GM13976 (cell line): ENCODE measurements at regions not wholly inside any gene's neighbourhood (a gene's known extent, or its start where the extent isn't known, plus 50 kb on each side); places are given as distances from the start of the nearest gene placed in this dataset.
"Not testable (repeated sequence)": the region's sequence is repeated elsewhere in the genome, so short reads cannot be mapped to it uniquely, and the experiment has no call there.

Source experiments
- DNase-seq: peaks from one replicate; pipeline ENCODE4 v3.0.0; 2012; ENCODE audit warnings: low spot score
- in situ Hi-C: fragments of 300-500 bp; cut with MboI; formaldehyde crosslinking; loops from one replicate; pipeline ENCODE4 v1.12.0; 2022; ENCODE audit warnings: low sequenced_read_pairs, mixed read lengths, inconsistent platforms; ENCODE audit not compliant: unreplicated experiment
- TF ChIP-seq, protein P1 (sequence below): IDR thresholded peaks from 2 replicates; pipeline ENCODE4 v1.5.1; 2012; ENCODE audit warnings: borderline replicate concordance, mild to moderate bottlenecking; ENCODE audit not compliant: insufficient read depth; ENCODE audit errors: extremely low read depth, missing control alignments, control extremely low read depth

DNA sequence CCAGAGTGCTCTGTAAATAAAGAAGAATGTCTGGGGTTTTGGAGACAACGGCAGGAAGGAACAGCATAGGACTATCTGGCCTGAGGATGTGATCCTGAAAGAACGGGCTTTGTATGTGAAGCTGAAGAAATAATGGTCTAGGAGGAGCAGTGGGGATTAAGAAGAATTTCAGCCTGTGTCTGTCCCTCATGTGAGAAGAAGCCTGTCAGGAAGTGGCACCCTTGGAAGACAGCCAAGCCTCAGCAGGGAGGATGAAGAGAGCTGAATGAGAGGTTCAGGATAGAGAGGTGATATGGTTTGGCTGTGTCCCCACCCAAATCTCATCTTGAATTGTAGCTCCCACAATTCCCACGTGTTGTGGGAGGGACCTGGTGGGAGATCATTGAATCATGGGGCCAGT lies 56.9 kb upstream of the TCL1A start:
- DNase-seq = no peak
- in situ Hi-C loops = loop anchor here (10.0 kb wide), 1 partner anchor 206 kb away; no protein-coding TSS in a partner anchor

DNA sequence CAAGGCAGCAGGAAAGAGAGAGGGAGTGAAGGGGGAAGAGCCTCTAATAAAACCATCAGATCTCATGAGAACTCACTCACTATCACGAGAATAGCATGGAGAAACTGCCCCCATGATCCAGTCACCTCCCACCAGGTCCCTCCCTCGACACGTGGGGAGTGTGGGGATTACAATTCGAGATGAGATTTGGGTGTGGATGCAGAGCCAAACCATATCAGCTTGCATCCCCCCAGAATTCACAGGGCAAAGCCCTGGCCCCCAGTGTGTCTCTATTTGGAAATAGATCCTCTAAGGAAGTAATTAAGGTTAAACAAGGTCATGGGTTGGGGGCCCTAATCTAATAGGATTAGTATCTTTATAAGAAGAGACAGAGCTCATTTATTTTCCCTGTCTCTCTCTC lies 56.1 kb upstream of the TCL1A start:
- in situ Hi-C loops = loop anchor here (10.0 kb wide), 1 partner anchor 205 kb away; no protein-coding TSS in a partner anchor
- DNase-seq = no peak
- TF ChIP-seq, protein P1, sequence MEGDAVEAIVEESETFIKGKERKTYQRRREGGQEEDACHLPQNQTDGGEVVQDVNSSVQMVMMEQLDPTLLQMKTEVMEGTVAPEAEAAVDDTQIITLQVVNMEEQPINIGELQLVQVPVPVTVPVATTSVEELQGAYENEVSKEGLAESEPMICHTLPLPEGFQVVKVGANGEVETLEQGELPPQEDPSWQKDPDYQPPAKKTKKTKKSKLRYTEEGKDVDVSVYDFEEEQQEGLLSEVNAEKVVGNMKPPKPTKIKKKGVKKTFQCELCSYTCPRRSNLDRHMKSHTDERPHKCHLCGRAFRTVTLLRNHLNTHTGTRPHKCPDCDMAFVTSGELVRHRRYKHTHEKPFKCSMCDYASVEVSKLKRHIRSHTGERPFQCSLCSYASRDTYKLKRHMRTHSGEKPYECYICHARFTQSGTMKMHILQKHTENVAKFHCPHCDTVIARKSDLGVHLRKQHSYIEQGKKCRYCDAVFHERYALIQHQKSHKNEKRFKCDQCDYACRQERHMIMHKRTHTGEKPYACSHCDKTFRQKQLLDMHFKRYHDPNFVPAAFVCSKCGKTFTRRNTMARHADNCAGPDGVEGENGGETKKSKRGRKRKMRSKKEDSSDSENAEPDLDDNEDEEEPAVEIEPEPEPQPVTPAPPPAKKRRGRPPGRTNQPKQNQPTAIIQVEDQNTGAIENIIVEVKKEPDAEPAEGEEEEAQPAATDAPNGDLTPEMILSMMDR = no peak

More for the DNA sequence above, 56.9 kb upstream of the TCL1A start:
- TF ChIP-seq, protein P1 = no peak

DNA sequence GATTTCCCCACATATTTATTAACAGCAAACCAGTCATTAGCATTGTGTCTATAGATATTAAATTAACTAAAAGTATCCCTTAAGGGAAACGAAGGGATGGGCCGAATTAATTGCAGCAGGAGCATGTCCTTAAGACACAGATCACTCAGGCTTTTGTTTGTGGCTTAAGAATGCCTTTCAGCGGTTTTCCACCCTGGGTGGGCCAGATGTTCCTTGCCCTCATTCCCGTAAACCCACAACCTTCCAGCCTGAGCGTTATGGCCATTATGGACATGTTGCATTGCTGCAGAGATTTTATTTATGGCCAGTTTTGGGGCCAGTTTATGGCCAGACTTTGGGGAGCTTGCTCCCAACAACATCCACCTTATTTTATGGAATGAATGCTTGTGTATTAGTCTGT lies 55.5 kb upstream of the TCL1A start:
- in situ Hi-C loops, DNase-seq: not testable (repeated sequence)

DNA sequence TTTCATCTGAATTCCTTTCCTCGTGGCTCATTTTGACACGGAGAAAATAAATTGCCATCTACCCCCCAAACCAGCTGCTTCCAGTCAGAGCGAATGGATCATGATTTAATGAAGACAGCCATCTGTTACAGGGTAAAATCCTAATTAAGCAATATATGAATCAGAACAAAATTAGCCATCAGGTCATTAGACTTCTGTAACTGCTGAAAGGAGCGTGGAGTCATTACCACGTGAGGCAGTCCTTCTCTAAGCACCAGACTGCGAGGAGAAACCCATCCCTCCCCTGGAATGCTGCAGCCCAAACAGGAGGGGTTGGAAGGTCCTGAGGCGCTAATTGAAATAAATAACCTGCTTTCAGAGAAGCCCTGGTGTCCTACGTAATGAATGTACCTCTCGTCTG lies 51.1 kb upstream of the TCL1A start:
- no peak for DNase-seq
- in situ Hi-C loops = no loop called here
- TF ChIP-seq, protein P1 = no peak

DNA sequence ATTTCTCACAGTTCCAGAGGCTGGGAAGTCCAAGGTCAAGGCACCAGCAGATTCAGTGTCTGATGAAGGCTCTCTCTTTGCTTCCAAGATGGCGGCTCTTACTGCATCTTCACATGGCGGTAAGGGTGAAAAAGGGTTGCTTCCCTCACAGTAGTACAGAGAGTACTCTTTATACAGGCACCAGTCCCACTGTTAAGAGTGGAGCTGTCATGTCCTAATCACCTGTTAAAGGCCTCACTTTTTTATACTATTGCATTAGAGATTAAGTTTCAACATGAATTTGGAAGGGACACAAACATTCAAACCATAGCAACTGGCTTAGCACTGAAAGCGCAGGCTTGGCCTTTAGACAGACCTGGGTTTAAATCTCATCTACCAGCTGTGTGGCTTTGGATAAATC lies 50.0 kb upstream of the TCL1A start:
- in situ Hi-C loops = no loop called here
- TF ChIP-seq, protein P1 = no peak
- DNase-seq = no peak
